HepG2 (cell line): ENCODE measurements at regions not wholly inside any gene's neighbourhood (a gene's known extent, or its start where the extent isn't known, plus 50 kb on each side); places are given as distances from the start of the nearest gene placed in this dataset.

Source experiments
- ATAC-seq: fragments of 200-7000 bp; cut with Tn5 transposase; 3 replicates; pipeline ENCODE4 v1.9.1; 2020; ENCODE audit warnings: mild to moderate bottlenecking, moderate library complexity
- BruUV-seq: library from RNA; stranded (reverse); fragments of 400-500 nt; replicated peaks from 2 replicates; lab custom pipeline; 2021; lab: Mats Ljungman, UMichigan
- CTCF ChIA-PET: fragments of 300-600 bp; formaldehyde crosslinking; extraction: SDS; loops from one replicate; lab custom pipeline; 2021; ENCODE audit warnings: low total read pairs, inconsistent platforms, low intra/inter-chr PET ratio; lab: Yijun Ruan, JAX
- POLR2A ChIA-PET: fragments of 350-600 bp; sonication (Branson Sonifier 250); formaldehyde crosslinking; loops from one replicate; lab custom pipeline; 2020; ENCODE audit warnings: antibody characterized with exemption, inconsistent platforms; lab: Yijun Ruan, JAX
- DNase-seq: peaks from one replicate; pipeline ENCODE4 v3.0.0-alpha.2; 2015; ENCODE audit warnings: low spot score
- FAIRE-seq: peaks from 3 replicates; lab custom pipeline; 2011; peaks lifted over from hg19 to GRCh38; lab: Jason Lieb, UNC
- H2AFZ ChIP-seq: one replicate; pipeline ENCODE4 v1.6.1; 2011; ENCODE audit warnings: low read length, inconsistent platforms
- H3K27ac ChIP-seq: fragments of 300-600 bp; 3 replicates; pipeline ENCODE4 v1.8.0; 2011; ENCODE audit warnings: mixed run types, mild to moderate bottlenecking, mixed read lengths, low read length, inconsistent platforms; ENCODE audit not compliant: insufficient read depth; ENCODE audit errors: extremely low read length
- H3K27me3 ChIP-seq, 2 experiments: fragments of 200-600 bp in 1 of 2; 2 replicates in 1 of 2; 3 replicates in 1 of 2; pipeline versions ENCODE4 v1.6.0 to v1.8.0; 2011; ENCODE audit warnings: low read length in 2 of 2, mild to moderate bottlenecking in 2 of 2, moderate library complexity in 2 of 2, inconsistent platforms in 1 of 2; ENCODE audit not compliant: insufficient read depth in 2 of 2, control insufficient read depth in 1 of 2
- H3K36me3 ChIP-seq, 2 experiments: fragments of 200-600 bp in 1 of 2; replicated peaks in 1 of 2; 2 replicates in 1 of 2; 3 replicates in 1 of 2; pipeline versions ENCODE4 v1.5.1 to v1.8.0; 2011; ENCODE audit warnings: low read length in 2 of 2, inconsistent platforms in 1 of 2; ENCODE audit not compliant: insufficient read depth in 2 of 2, control insufficient read depth in 1 of 2
- H3K4me1 ChIP-seq: 2 replicates; pipeline ENCODE4 v1.5.1; 2012; ENCODE audit warnings: low read length, inconsistent platforms; ENCODE audit not compliant: insufficient read depth
- H3K4me2 ChIP-seq: 2 replicates; pipeline ENCODE4 v1.6.0; 2011; ENCODE audit warnings: low read depth, low read length, inconsistent platforms
- H3K4me3 ChIP-seq, 3 experiments: fragments of 200-600 bp in 1 of 3; sonication (generic), shearing (Covaris generic) in 1 of 3; replicated peaks in 1 of 3; 2 replicates each; pipeline ENCODE4 v1.5.1; 2011 to 2016; ENCODE audit warnings: low read length in 3 of 3, inconsistent platforms in 2 of 3, low read depth in 2 of 3, mild to moderate bottlenecking in 2 of 3, control low read depth in 1 of 3, mixed read lengths in 1 of 3; ENCODE audit not compliant: insufficient read depth in 1 of 3
- H3K79me2 ChIP-seq: one replicate; pipeline ENCODE4 v1.6.1; 2011; ENCODE audit warnings: low read length, inconsistent platforms; ENCODE audit not compliant: insufficient read depth
- H3K9ac ChIP-seq: 2 replicates; pipeline ENCODE4 v1.6.0; 2011; ENCODE audit warnings: mild to moderate bottlenecking, low read depth, low read length, inconsistent platforms; ENCODE audit not compliant: insufficient read depth
- H3K9me3 ChIP-seq: 2 replicates; pipeline ENCODE4 v1.5.1; 2012; ENCODE audit warnings: mild to moderate bottlenecking, low read length
- H4K20me1 ChIP-seq: 2 replicates; pipeline ENCODE4 v1.6.0; 2011; ENCODE audit warnings: inconsistent platforms, mild to moderate bottlenecking, low read length, moderate library complexity; ENCODE audit not compliant: insufficient read depth
- AKNA ChIP-seq: sonication (generic); formaldehyde crosslinking; IDR thresholded peaks from 2 replicates; pipeline ENCODE4 v1.4.0; 2020; ENCODE audit warnings: missing genetic modification reagents, borderline replicate concordance
- ATF7 ChIP-seq, 2 experiments: fragments of 450-650 bp in 1 of 2; sonication (generic) in 1 of 2; formaldehyde crosslinking in 1 of 2; IDR thresholded peaks; 2 replicates each; pipeline versions ENCODE4 v1.4.0 to v1.6.1; 2016 to 2020; ENCODE audit warnings: antibody characterized with exemption in 1 of 2, mild to moderate bottlenecking in 1 of 2, missing genetic modification reagents in 1 of 2
- HDAC1 ChIP-seq: sonication (generic); formaldehyde crosslinking; IDR thresholded peaks from 2 replicates; pipeline ENCODE4 v1.5.1; 2020; ENCODE audit warnings: mild to moderate bottlenecking, missing genetic modification reagents
- HOXA7 ChIP-seq: sonication (generic); formaldehyde crosslinking; IDR thresholded peaks from 2 replicates; pipeline ENCODE4 v1.8.1; 2022; ENCODE audit warnings: mild to moderate bottlenecking, missing genetic modification reagents, moderate library complexity
- KDM5B ChIP-seq: sonication (generic); formaldehyde crosslinking; IDR thresholded peaks from 2 replicates; pipeline ENCODE4 v1.4.0; 2020; ENCODE audit warnings: missing genetic modification reagents, mild to moderate bottlenecking, borderline replicate concordance
- MXD4 ChIP-seq: IDR thresholded peaks from 2 replicates; pipeline ENCODE4 v1.6.1; 2016; ENCODE audit warnings: mild to moderate bottlenecking, missing biosample characterization, missing genetic modification reagents
- RORA ChIP-seq: sonication (generic); formaldehyde crosslinking; IDR thresholded peaks from 2 replicates; pipeline ENCODE4 v1.5.0; 2020; ENCODE audit warnings: mild to moderate bottlenecking, missing genetic modification reagents, moderate library complexity
- SMAD1 ChIP-seq: sonication (generic); formaldehyde crosslinking; IDR thresholded peaks from 2 replicates; pipeline ENCODE4 v1.4.0; 2020; ENCODE audit warnings: missing genetic modification reagents, low read depth, mild to moderate bottlenecking, borderline replicate concordance
- SNAPC2 ChIP-seq: sonication (generic); formaldehyde crosslinking; IDR thresholded peaks from 2 replicates; pipeline ENCODE4 v1.8.1; 2022; ENCODE audit warnings: mild to moderate bottlenecking, missing genetic modification reagents
- TSC22D2 ChIP-seq: sonication (generic); formaldehyde crosslinking; IDR thresholded peaks from 2 replicates; pipeline ENCODE4 v1.5.1; 2020; ENCODE audit warnings: missing genetic modification reagents, mild to moderate bottlenecking, borderline replicate concordance
- ZNF30 ChIP-seq: sonication (generic); formaldehyde crosslinking; IDR thresholded peaks from 2 replicates; pipeline ENCODE4 v1.5.0; 2020; ENCODE audit warnings: mild to moderate bottlenecking, missing genetic modification reagents
- ZSCAN30 ChIP-seq: sonication (generic); formaldehyde crosslinking; IDR thresholded peaks from 2 replicates; pipeline ENCODE4 v1.5.0; 2020; ENCODE audit warnings: mild to moderate bottlenecking, missing genetic modification reagents
- WGBS: methylation state at CpG from one replicate; pipeline ENCODE4 v1.1.6; 2017; ENCODE audit warnings: low lambda C conversion rate; 5-methylcytosine and 5-hydroxymethylcytosine counted together
- in situ Hi-C: cut with HindIII; loops from 2 replicates; pipeline ENCODE4 v1.10.0; 2017; ENCODE audit warnings: low pct_unique_long_range_greater_than_20kb; ENCODE audit not compliant: extremely low pct_ligation_motif_present
- intact Hi-C: fragments of 100-400 bp; cut with micrococcal nuclease; formaldehyde crosslinking; loops from one replicate; pipeline ENCODE4 v1.10.0; 2022; ENCODE audit not compliant: unreplicated experiment
- TF ChIP-seq, protein P1 (sequence below), 2 experiments: sonication (generic) in 1 of 2; formaldehyde crosslinking in 1 of 2; IDR thresholded peaks; 2 replicates each; pipeline versions ENCODE4 v1.6.1 to v1.9.0; 2014 to 2022; ENCODE audit warnings: antibody characterized with exemption in 1 of 2, borderline replicate concordance in 1 of 2, inconsistent platforms in 1 of 2, low read depth in 1 of 2, missing genetic modification reagents in 1 of 2

GRCh38 chr3:74824366-74824765 is 209.9 kb upstream of the CNTN3 start:
- TF ChIP-seq MXD4 (CRISPR knock-in tag): no peak
- no peak for TF ChIP-seq ATF7 (IDR thresholded peaks at IDR 0.05)
- no peak for TF ChIP-seq ATF7 (CRISPR knock-in tag; IDR thresholded peaks at IDR 0.05)
- TF ChIP-seq ZNF30 (CRISPR knock-in tag): no peak
- TF ChIP-seq HDAC1 (CRISPR knock-in tag): no peak
- no peak for TF ChIP-seq RORA
- no peak for TF ChIP-seq KDM5B (CRISPR knock-in tag)
- TF ChIP-seq AKNA: no peak
- no peak for TF ChIP-seq TSC22D2 (CRISPR knock-in tag)
- TF ChIP-seq, protein P1, sequence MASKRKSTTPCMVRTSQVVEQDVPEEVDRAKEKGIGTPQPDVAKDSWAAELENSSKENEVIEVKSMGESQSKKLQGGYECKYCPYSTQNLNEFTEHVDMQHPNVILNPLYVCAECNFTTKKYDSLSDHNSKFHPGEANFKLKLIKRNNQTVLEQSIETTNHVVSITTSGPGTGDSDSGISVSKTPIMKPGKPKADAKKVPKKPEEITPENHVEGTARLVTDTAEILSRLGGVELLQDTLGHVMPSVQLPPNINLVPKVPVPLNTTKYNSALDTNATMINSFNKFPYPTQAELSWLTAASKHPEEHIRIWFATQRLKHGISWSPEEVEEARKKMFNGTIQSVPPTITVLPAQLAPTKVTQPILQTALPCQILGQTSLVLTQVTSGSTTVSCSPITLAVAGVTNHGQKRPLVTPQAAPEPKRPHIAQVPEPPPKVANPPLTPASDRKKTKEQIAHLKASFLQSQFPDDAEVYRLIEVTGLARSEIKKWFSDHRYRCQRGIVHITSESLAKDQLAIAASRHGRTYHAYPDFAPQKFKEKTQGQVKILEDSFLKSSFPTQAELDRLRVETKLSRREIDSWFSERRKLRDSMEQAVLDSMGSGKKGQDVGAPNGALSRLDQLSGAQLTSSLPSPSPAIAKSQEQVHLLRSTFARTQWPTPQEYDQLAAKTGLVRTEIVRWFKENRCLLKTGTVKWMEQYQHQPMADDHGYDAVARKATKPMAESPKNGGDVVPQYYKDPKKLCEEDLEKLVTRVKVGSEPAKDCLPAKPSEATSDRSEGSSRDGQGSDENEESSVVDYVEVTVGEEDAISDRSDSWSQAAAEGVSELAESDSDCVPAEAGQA (IDR thresholded peaks at IDR 0.05; ENCODE audit: low read depth): no peak
- TF ChIP-seq, protein P1 (CRISPR knock-in tag; IDR thresholded peaks at IDR 0.05; ENCODE audit: borderline replicate concordance): no peak
- TF ChIP-seq HOXA7 (CRISPR knock-in tag): no peak
- TF ChIP-seq ZSCAN30: no peak
- TF ChIP-seq SNAPC2 (CRISPR knock-in tag): no peak
- TF ChIP-seq SMAD1 (CRISPR knock-in tag): no peak
- H3K9ac ChIP-seq: no peak overlapping the region
- H3K4me2 ChIP-seq: no peak overlapping the region
- no TSS peak for BruUV-seq
- 0 out of 2 replicates have a peak, but pooled peaks cover 7% of the 10 kb centered on the region for H3K9me3 ChIP-seq
- WGBS: 20% methylated on average over 2 of the region's 4 CpGs
- H2AFZ ChIP-seq: no peak overlapping the region
- H3K36me3 ChIP-seq: no peaks in the 10 kb centered on the region
- H3K27ac ChIP-seq: no peak overlapping the region
- in situ Hi-C loops (no loop called here), intact Hi-C loops (no loop called here)
- no peaks in the 10 kb centered on the region for H4K20me1 ChIP-seq
- ATAC-seq (no peak), DNase-seq (no peak), FAIRE-seq (no peak)
- ChIA-PET CTCF (no interaction called here), POLR2A (no interaction called here)
- H3K4me1 ChIP-seq: no peaks in the 10 kb centered on the region
- no peak overlapping the region for H3K4me3 ChIP-seq
- no peaks in the 10 kb centered on the region for H3K27me3 ChIP-seq
- H3K79me2 ChIP-seq: no peaks in the 10 kb centered on the region
